K562 (cell line): ENCODE measurements at regions not wholly inside any gene's neighbourhood (a gene's known extent, or its start where the extent isn't known, plus 50 kb on each side); places are given as distances from the start of the nearest gene placed in this dataset.

Experiments
- ATAC-seq: fragments of 200-7000 bp; cut with Tn5 transposase; 3 replicates; pipeline ENCODE4 v1.9.1; 2020; ENCODE audit warnings: moderate library complexity
- BruUV-seq: library from RNA; stranded (reverse); fragments of 400-500 nt; replicated peaks from 2 replicates; lab custom pipeline; 2021; lab: Mats Ljungman, UMichigan
- CTCF ChIA-PET: fragments of 300-600 bp; formaldehyde crosslinking; extraction: SDS; loops from one replicate; lab custom pipeline; 2021; ENCODE audit warnings: low intra/inter-chr PET ratio; lab: Yijun Ruan, JAX
- POLR2A ChIA-PET: fragments of 300-600, 350-650 bp; sonication (Branson Sonifier 250); formaldehyde crosslinking; extraction: SDS; loops from one replicate; lab custom pipeline; 2021; ENCODE audit warnings: antibody characterized with exemption, inconsistent platforms; lab: Yijun Ruan, JAX
- DNase-seq, 4 experiments: peaks; one replicate each; pipeline versions ENCODE4 v3.0.0 to v3.0.0-alpha.2; 2011 to 2018; ENCODE audit warnings: low spot score in 3 of 4, mixed read lengths in 3 of 4; ENCODE audit errors: extremely low read depth in 1 of 4
- FAIRE-seq: peaks from 2 replicates; lab custom pipeline; 2011; peaks lifted over from hg19 to GRCh38; lab: Jason Lieb, UNC
- H2AFZ ChIP-seq: 2 replicates; pipeline ENCODE4 v1.6.0; 2011; ENCODE audit warnings: low read depth, low read length, control low read depth, inconsistent platforms
- H3K27ac ChIP-seq: fragments of 200-600 bp; 3 replicates; pipeline ENCODE4 v1.8.0; 2011; ENCODE audit warnings: low read depth, mild to moderate bottlenecking, control low read depth, inconsistent platforms, low read length, moderate library complexity, mixed read lengths; ENCODE audit errors: extremely low read depth
- H3K27me3 ChIP-seq, 2 experiments: fragments of 300-600 bp in 1 of 2; 2 replicates in 1 of 2; 3 replicates in 1 of 2; pipeline versions ENCODE4 v1.6.0 to v1.8.0; 2011; ENCODE audit warnings: inconsistent platforms in 2 of 2, low read length in 2 of 2, mild to moderate bottlenecking in 1 of 2, mixed read lengths in 1 of 2, moderate library complexity in 1 of 2; ENCODE audit not compliant: control insufficient read depth in 2 of 2, insufficient read depth in 2 of 2
- H3K36me3 ChIP-seq: fragments of 300-600 bp; 3 replicates; pipeline ENCODE4 v1.8.0; 2011; ENCODE audit warnings: mild to moderate bottlenecking, low read length, inconsistent platforms; ENCODE audit not compliant: control insufficient read depth, insufficient read depth
- H3K4me1 ChIP-seq, 2 experiments: fragments of 200-600 bp in 1 of 2; replicated peaks in 1 of 2; 2 replicates in 1 of 2; 3 replicates in 1 of 2; pipeline versions ENCODE4 v1.5.1 to v1.8.0; 2011; ENCODE audit warnings: inconsistent platforms in 2 of 2, low read length in 2 of 2, mild to moderate bottlenecking in 1 of 2, mixed read lengths in 1 of 2, moderate library complexity in 1 of 2; ENCODE audit not compliant: control insufficient read depth in 2 of 2, insufficient read depth in 2 of 2
- H3K4me2 ChIP-seq: 2 replicates; pipeline ENCODE4 v1.6.1; 2011; ENCODE audit warnings: low read length, control low read depth, inconsistent platforms, mixed read lengths; ENCODE audit not compliant: insufficient read depth
- H3K4me3 ChIP-seq: fragments of 200-600 bp; sonication (generic), shearing (Covaris generic); 2 replicates; pipeline ENCODE4 v1.5.1; 2016; ENCODE audit warnings: control low read depth, inconsistent platforms
- H3K79me2 ChIP-seq: fragments of 200-600 bp; 3 replicates; pipeline ENCODE4 v1.8.0; 2011; ENCODE audit warnings: low read length, inconsistent platforms; ENCODE audit not compliant: control insufficient read depth, insufficient read depth
- H3K9ac ChIP-seq, 2 experiments: 2 replicates each; pipeline versions ENCODE4 v1.6.0 to v1.6.1; 2011; ENCODE audit warnings: low read depth in 2 of 2, low read length in 2 of 2, control low read depth in 1 of 2, inconsistent platforms in 1 of 2, mild to moderate bottlenecking in 1 of 2, mixed read lengths in 1 of 2; ENCODE audit not compliant: insufficient read depth in 1 of 2
- H3K9me1 ChIP-seq: one replicate; pipeline ENCODE4 v1.6.0; 2011; ENCODE audit warnings: inconsistent platforms, mild to moderate bottlenecking, low read length, moderate library complexity; ENCODE audit not compliant: control insufficient read depth, insufficient read depth
- H3K9me3 ChIP-seq: replicated peaks from 2 replicates; pipeline ENCODE4 v1.5.1; 2011; ENCODE audit warnings: low read depth, low read length, inconsistent platforms; ENCODE audit not compliant: control insufficient read depth, insufficient read depth
- H4K20me1 ChIP-seq: replicated peaks from 2 replicates; pipeline ENCODE4 v1.6.1; 2011; ENCODE audit warnings: low read length, inconsistent platforms, mixed read lengths; ENCODE audit not compliant: control insufficient read depth, insufficient read depth
- ATF1 ChIP-seq, 2 experiments: fragments of 450-650 bp in 1 of 2; IDR thresholded peaks; 2 replicates each; pipeline ENCODE4 v1.6.1; 2016; ENCODE audit warnings: missing compliant biosample characterization in 1 of 2, missing genetic modification characterization in 1 of 2
- CTCF ChIP-seq, 3 experiments: IDR thresholded peaks in 2 of 3; conservative IDR thresholded peaks in 1 of 3; 2 replicates each; pipeline ENCODE4 v1.5.1; 2011 to 2012; ENCODE audit warnings: low read length in 3 of 3, mild to moderate bottlenecking in 3 of 3, control low read depth in 2 of 3, improper control_type of control experiment in 1 of 3, inconsistent platforms in 1 of 3, low read depth in 1 of 3, mixed read lengths in 1 of 3, moderate library complexity in 1 of 3; ENCODE audit not compliant: insufficient read depth in 2 of 3
- CXXC5 ChIP-seq: fragments of 250-450 bp; sonication (Bioruptor Pico); IDR thresholded peaks from 2 replicates; pipeline ENCODE4 v1.8.0; 2022; ENCODE audit warnings: inconsistent platforms, mild to moderate bottlenecking, moderate library complexity
- MYC ChIP-seq, 2 experiments: fragments of 250-450 bp in 1 of 2; sonication (Bioruptor Pico) in 1 of 2; IDR thresholded peaks; 2 replicates each; pipeline versions ENCODE4 v1.5.1 to v1.6.1; 2012 to 2021; ENCODE audit warnings: low read depth in 2 of 2, borderline replicate concordance in 1 of 2, improper control_type of control experiment in 1 of 2, low read length in 1 of 2, mild to moderate bottlenecking in 1 of 2, moderate library complexity in 1 of 2
- RCOR1 ChIP-seq, 2 experiments: IDR thresholded peaks; 2 replicates each; pipeline ENCODE4 v1.6.1; 2012; ENCODE audit warnings: low read depth in 2 of 2, low read length in 2 of 2, borderline replicate concordance in 1 of 2, improper control_type of control experiment in 1 of 2
- ZBTB11 ChIP-seq, 3 experiments: fragments of 200-800 bp in 1 of 3; fragments of 250-450 bp in 1 of 3; fragments of 450-650 bp in 1 of 3; sonication (Bioruptor Pico) in 1 of 3; sonication (Bioruptor generic) in 1 of 3; formaldehyde crosslinking in 1 of 3; IDR thresholded peaks; 2 replicates each; pipeline versions ENCODE4 v1.6.1 to v1.8.0; 2016 to 2022; ENCODE audit warnings: mild to moderate bottlenecking in 2 of 3, missing genetic modification characterization in 2 of 3, missing compliant biosample characterization in 1 of 3, moderate library complexity in 1 of 3
- ZNF76 ChIP-seq: fragments of 250-450 bp; sonication (Bioruptor Pico); IDR thresholded peaks from 2 replicates; pipeline ENCODE4 v1.4.0; 2020; ENCODE audit warnings: mild to moderate bottlenecking, moderate library complexity, borderline replicate concordance
- WGBS: fragments of 100-300 bp; shearing (Covaris generic); methylation state at CpG from one replicate; pipeline ENCODE4 v1.1.6; 2016; ENCODE audit warnings: low coverage, mixed read lengths; ENCODE audit not compliant: insufficient coverage; ENCODE audit errors: missing lambda C conversion rate; 5-methylcytosine and 5-hydroxymethylcytosine counted together
- in situ Hi-C: fragments of 300-500 bp; cut with MboI; formaldehyde crosslinking; loops from 4 replicates; pipeline ENCODE4 v1.15.0; 2018; ENCODE audit warnings: inconsistent platforms, mixed read lengths
- intact Hi-C: fragments of 100-400 bp; cut with micrococcal nuclease; formaldehyde crosslinking; loops from 2 replicates; pipeline ENCODE4 v1.14.2; 2022

- TF ChIP-seq ZBTB11 (CRISPR knock-in tag; IDR thresholded peaks at IDR 0.05) = no peak
Observed at GRCh38 chr18:1658908-1659566, 754.4 kb downstream of the ADCYAP1 start (continued).

GRCh38 chr18:1663879-1664705, 759.4 kb downstream of the ADCYAP1 start:
- Histone ChIP-seq H3K9me1 (no peaks in the 10 kb centered on the region), H3K4me2 (peak overlapping the region; percentile 29; the same call in 1 of the 2 replicates), H3K4me1 (no peaks in the 10 kb centered on the region), H3K36me3 (no peaks in the 10 kb centered on the region), H3K79me2 (no peaks in the 10 kb centered on the region), H3K9me3 (no peaks in the 10 kb centered on the region), H3K27me3 (no peaks in the 10 kb centered on the region), H2AFZ (peak overlapping the region; percentile 27), H3K4me3 (no peak overlapping the region), H4K20me1 (no peaks in the 10 kb centered on the region), H3K27ac (no peak overlapping the region), H3K9ac (no peak overlapping the region)
- WGBS = 19% methylated on average over 12 of the region's 12 CpGs
- DNase-seq (peak; percentile 35 to 77 (median 48)), FAIRE-seq (peak; percentile 92), ATAC-seq (peak; percentile 97)
- in situ Hi-C loops (no loop called here), intact Hi-C loops (loop anchor here (5.0 to 10.0 kb wide), 2 partner anchors 77 to 799 kb away; no protein-coding TSS in a partner anchor)
- ChIA-PET POLR2A (interaction anchor here (0.7 to 1.0 kb wide), 3 partner anchors 11 to 765 kb away, joined by 3 to 4 read pairs (median 3); no protein-coding TSS in a partner anchor), CTCF (interaction anchor here (0.5 to 1.8 kb wide), 2 partner anchors 799 to 801 kb away, joined by 3 to 4 read pairs; no protein-coding TSS in a partner anchor)
- BruUV-seq = no TSS peak
- TF ChIP-seq ATF1 (CRISPR knock-in tag; IDR thresholded peaks at IDR 0.05) (no peak), ATF1 (tag; IDR thresholded peaks at IDR 0.05) (0 out of 2 replicates have a peak, but pooled peaks have one; percentile 15), ZNF76 (0 out of 2 replicates have a peak, but pooled peaks have one; percentile 18), RCOR1 (IDR thresholded peaks at IDR 0.05; ENCODE audit: borderline replicate concordance in 1 of 2, low read depth in 2 of 2, low read length in 2 of 2) (0 out of 4 replicates have a peak, but pooled peaks of 1 of the 2 experiments have one; percentile 41), CTCF (IDR thresholded peaks at IDR 0.05 in 2 of 3, conservative IDR thresholded peaks at IDR 0.05 in 1 of 3; ENCODE audit: insufficient read depth in 2 of 3, low read depth in 1 of 3, low read length in 3 of 3) (peak; percentile 93 to 98 (median 96)), MYC (IDR thresholded peaks at IDR 0.05; ENCODE audit: low read depth, low read length) (0 out of 2 replicates have a peak, but pooled peaks have one; percentile 31), MYC (CRISPR knock-in tag; IDR thresholded peaks at IDR 0.05; ENCODE audit: borderline replicate concordance, low read depth) (no peak), CXXC5 (CRISPR knock-in tag) (0 out of 2 replicates have a peak, but pooled peaks have one; percentile 19)
